B cell (primary cell): ENCODE measurements at regions not wholly inside any gene's neighbourhood (a gene's known extent, or its start where the extent isn't known, plus 50 kb on each side); places are given as distances from the start of the nearest gene placed in this dataset.

Experiments used
- ATAC-seq: fragments of 200-7000 bp; cut with Tn5 transposase; one replicate; pipeline ENCODE4 v1.10.0; 2021; ENCODE audit warnings: low read depth, mild to moderate bottlenecking, moderate number of reproducible peaks, moderate library complexity
- CTCF ChIA-PET: fragments of 350-600 bp; sonication (Branson Sonifier 250); formaldehyde crosslinking; loops from one replicate; lab custom pipeline; 2021; ENCODE audit warnings: antibody characterized with exemption, inconsistent platforms; lab: Charles Lee
- POLR2A ChIA-PET: fragments of 350-600 bp; sonication (Branson Sonifier 250); formaldehyde crosslinking; loops from one replicate; lab custom pipeline; 2021; ENCODE audit warnings: antibody characterized with exemption; lab: Charles Lee
- DNase-seq: peaks from one replicate; pipeline ENCODE4 v3.0.0; 2013
- H2AFZ ChIP-seq: 2 replicates; pipeline ENCODE4 v1.6.1; 2012; ENCODE audit warnings: mild to moderate bottlenecking, low read depth, low read length; ENCODE audit not compliant: insufficient read depth, poor library complexity, severe bottlenecking
- H3K27ac ChIP-seq, 2 donors: 1 replicate in 1 of 2; 2 replicates in 1 of 2; pipeline ENCODE4 v1.5.1; 2012 to 2013; ENCODE audit warnings: low read length in 2 of 2, mild to moderate bottlenecking in 2 of 2, moderate library complexity in 1 of 2
- H3K27me3 ChIP-seq, 4 experiments: fragments of 200-600 bp in 1 of 4; sonication (generic) in 1 of 4; replicated peaks in 1 of 4; 1 replicate in 2 of 4; 2 replicates in 2 of 4; pipeline versions ENCODE4 v1.6.1 to v1.7.0; 2013 to 2016; ENCODE audit warnings: low read length in 3 of 4, mild to moderate bottlenecking in 2 of 4, mixed read lengths in 1 of 4, moderate library complexity in 1 of 4; ENCODE audit not compliant: insufficient read depth in 4 of 4, control insufficient read depth in 3 of 4; ENCODE audit errors: control extremely low read depth in 1 of 4
- H3K36me3 ChIP-seq, 2 experiments: replicated peaks in 1 of 2; 1 replicate in 1 of 2; 2 replicates in 1 of 2; pipeline versions ENCODE4 v1.6.1 to v1.7.1; 2013; ENCODE audit warnings: low read length in 1 of 2; ENCODE audit not compliant: insufficient read depth in 2 of 2, control insufficient read depth in 1 of 2; ENCODE audit errors: control extremely low read depth in 1 of 2, extremely low read depth in 1 of 2
- H3K4me1 ChIP-seq, 2 donors: fragments of 200-600 bp in 1 of 2; sonication (generic) in 1 of 2; 1 replicate in 1 of 2; 2 replicates in 1 of 2; pipeline versions ENCODE4 v1.5.1 to v1.6.1; 2013 to 2017; ENCODE audit warnings: low read length in 2 of 2; ENCODE audit not compliant: control insufficient read depth in 2 of 2, insufficient read depth in 2 of 2
- H3K4me2 ChIP-seq: replicated peaks from 2 replicates; pipeline ENCODE3; 2012; ENCODE audit warnings: mild to moderate bottlenecking, low read depth, low read length; ENCODE audit not compliant: poor library complexity, severe bottlenecking
- H3K4me3 ChIP-seq, 5 experiments: fragments of 200-600 bp in 1 of 5; sonication (generic) in 1 of 5; 1 replicate in 3 of 5; 2 replicates in 2 of 5; pipeline versions ENCODE4 v1.5.1 to v1.7.0; 2011 to 2016; ENCODE audit warnings: low read length in 4 of 5, mild to moderate bottlenecking in 4 of 5, low read depth in 2 of 5, control low read depth in 1 of 5, moderate library complexity in 1 of 5; ENCODE audit not compliant: insufficient read depth in 1 of 5; ENCODE audit errors: control extremely low read depth in 1 of 5, extremely low read depth in 1 of 5
- H3K79me2 ChIP-seq: fragments of 200-600 bp; sonication (generic); one replicate; pipeline ENCODE4 v1.6.0; 2016; ENCODE audit warnings: low read length; ENCODE audit not compliant: control insufficient read depth, insufficient read depth
- H3K9ac ChIP-seq: fragments of 200-600 bp; sonication (generic); 2 replicates; pipeline ENCODE4 v1.6.1; 2017; ENCODE audit warnings: mild to moderate bottlenecking, low read length, moderate library complexity
- H3K9me3 ChIP-seq, 3 donors: one replicate each; pipeline versions ENCODE4 v1.6.1 to v1.7.1; 2013; ENCODE audit warnings: low read length in 2 of 3; ENCODE audit not compliant: control insufficient read depth in 2 of 3, insufficient read depth in 1 of 3; ENCODE audit errors: control extremely low read depth in 1 of 3
- H4K20me1 ChIP-seq: 2 replicates; pipeline ENCODE4 v1.6.0; 2012; ENCODE audit warnings: mild to moderate bottlenecking, low read length; ENCODE audit not compliant: insufficient read depth, control insufficient read depth, poor library complexity, severe bottlenecking
- H3K27ac Mint-ChIP-seq: one replicate; pipeline ENCODE4 v1.8.0; 2021; ENCODE audit warnings: mixed read lengths
- H3K27me3 Mint-ChIP-seq: one replicate; pipeline ENCODE4 v1.8.0; 2021; ENCODE audit warnings: mixed read lengths
- H3K4me1 Mint-ChIP-seq: one replicate; pipeline ENCODE4 v1.8.0; 2021; ENCODE audit warnings: mixed read lengths
- H3K4me3 Mint-ChIP-seq: one replicate; pipeline ENCODE4 v1.8.0; 2021; ENCODE audit warnings: mixed read lengths
- H3K9me3 Mint-ChIP-seq: one replicate; pipeline ENCODE4 v1.8.0; 2022; ENCODE audit warnings: mixed read lengths; ENCODE audit not compliant: insufficient read depth
- CTCF ChIP-seq: fragments of 200-600 bp; IDR thresholded peaks from one replicate; pipeline ENCODE4 v1.8.0; 2022; ENCODE audit warnings: antibody characterized with exemption, mild to moderate bottlenecking
- EZH2 ChIP-seq: IDR thresholded peaks from 2 replicates; pipeline ENCODE4 v1.6.1; 2012; ENCODE audit warnings: borderline replicate concordance, low read depth, mild to moderate bottlenecking, moderate library complexity, low read length; ENCODE audit not compliant: insufficient read depth, poor library complexity, severe bottlenecking
- WGBS: methylation state at CpG from one replicate; pipeline ENCODE4 v1.1.5; 2013; ENCODE audit warnings: missing lambda C conversion rate; ENCODE audit not compliant: insufficient coverage; 5-methylcytosine and 5-hydroxymethylcytosine counted together
- intact Hi-C: fragments of 100-400 bp; cut with micrococcal nuclease; formaldehyde crosslinking; loops from one replicate; pipeline ENCODE4 v1.10.0; 2022

GRCh38 chr14:83251402-83251801, 1717.7 kb upstream of the SEL1L start:
- intact Hi-C loops = no loop called here

GRCh38 chr14:83253870-83254269, 1720.2 kb upstream of the SEL1L start:
- no peaks in the 10 kb centered on the region for H3K27me3 Mint-ChIP-seq
- Histone ChIP-seq H3K9ac (no peak overlapping the region), H3K27ac (no peak overlapping the region), H4K20me1 (no peaks in the 10 kb centered on the region), H2AFZ (no peak overlapping the region), H3K36me3 (no peaks in the 10 kb centered on the region), H3K9me3 (no peaks in the 10 kb centered on the region), H3K79me2 (no peaks in the 10 kb centered on the region), H3K27me3 (no peaks in the 10 kb centered on the region), H3K4me1 (no peaks in the 10 kb centered on the region), H3K4me3 (no peak overlapping the region), H3K4me2 (no peak overlapping the region)
- WGBS = no CpG with 5 or more reads among the region's 2 CpGs
- CTCF ChIA-PET = no interaction called here
- DNase-seq (no peak), ATAC-seq (no peak)
- H3K27ac Mint-ChIP-seq = no peak overlapping the region
- POLR2A ChIA-PET = no interaction called here
- TF ChIP-seq CTCF = no peak
- no peak overlapping the region for H3K4me3 Mint-ChIP-seq
- intact Hi-C loops = no loop called here
- no peaks in the 10 kb centered on the region for H3K4me1 Mint-ChIP-seq
- H3K9me3 Mint-ChIP-seq = peaks cover 10% of the 10 kb centered on the region

More at GRCh38 chr14:83251402-83251801, 1717.7 kb upstream of the SEL1L start:
- Mint-ChIP-seq H3K27ac (no peak overlapping the region), H3K4me3 (no peak overlapping the region), H3K9me3 (peaks cover 9% of the 10 kb centered on the region), H3K4me1 (no peaks in the 10 kb centered on the region), H3K27me3 (no peaks in the 10 kb centered on the region)
- CTCF ChIA-PET = no interaction called here
- H3K27me3 ChIP-seq = no peaks in the 10 kb centered on the region
- no peak overlapping the region for H2AFZ ChIP-seq
- H3K9ac ChIP-seq = no peak overlapping the region
- H3K9me3 ChIP-seq = no peaks in the 10 kb centered on the region
- H3K4me3 ChIP-seq = no peak overlapping the region
- H3K36me3 ChIP-seq = no peaks in the 10 kb centered on the region
- no peaks in the 10 kb centered on the region for H3K4me1 ChIP-seq
- H4K20me1 ChIP-seq = no peaks in the 10 kb centered on the region
- no peak for DNase-seq
- ATAC-seq = no peak
- POLR2A ChIA-PET = no interaction called here
- no peak overlapping the region for H3K27ac ChIP-seq
- no peaks in the 10 kb centered on the region for H3K79me2 ChIP-seq
- WGBS = no CpG with 5 or more reads among the region's 2 CpGs
- TF ChIP-seq EZH2 (no peak), CTCF (no peak)
- H3K4me2 ChIP-seq = no peak overlapping the region
